Tibial nerve (tissue), 4 donors: ENCODE measurements at regions not wholly inside any gene's neighbourhood (a gene's known extent, or its start where the extent isn't known, plus 50 kb on each side); places are given as distances from the start of the nearest gene placed in this dataset.

Source experiments
- EP300 ChIP-seq, 2 donors: sonication (generic); formaldehyde crosslinking; IDR thresholded peaks; one replicate each; pipeline ENCODE4 v1.6.1; 2017; ENCODE audit warnings: antibody characterized with exemption in 2 of 2, mild to moderate bottlenecking in 1 of 2
- POLR2A ChIP-seq, 2 donors: fragments of 450-650 bp; IDR thresholded peaks; one replicate each; pipeline ENCODE4 v1.6.1; 2017; ENCODE audit warnings: antibody characterized with exemption in 2 of 2, mild to moderate bottlenecking in 2 of 2, moderate library complexity in 2 of 2
- TF ChIP-seq, protein P1 (sequence below), 5 experiments: fragments of 200-600 bp in 3 of 5; fragments of 450-650 bp in 2 of 5; sonication (generic) in 3 of 5; IDR thresholded peaks; one replicate each; pipeline ENCODE4 v1.5.1; 2016 to 2019; ENCODE audit warnings: antibody characterized with exemption in 5 of 5, mild to moderate bottlenecking in 3 of 5, moderate library complexity in 2 of 5

DNA sequence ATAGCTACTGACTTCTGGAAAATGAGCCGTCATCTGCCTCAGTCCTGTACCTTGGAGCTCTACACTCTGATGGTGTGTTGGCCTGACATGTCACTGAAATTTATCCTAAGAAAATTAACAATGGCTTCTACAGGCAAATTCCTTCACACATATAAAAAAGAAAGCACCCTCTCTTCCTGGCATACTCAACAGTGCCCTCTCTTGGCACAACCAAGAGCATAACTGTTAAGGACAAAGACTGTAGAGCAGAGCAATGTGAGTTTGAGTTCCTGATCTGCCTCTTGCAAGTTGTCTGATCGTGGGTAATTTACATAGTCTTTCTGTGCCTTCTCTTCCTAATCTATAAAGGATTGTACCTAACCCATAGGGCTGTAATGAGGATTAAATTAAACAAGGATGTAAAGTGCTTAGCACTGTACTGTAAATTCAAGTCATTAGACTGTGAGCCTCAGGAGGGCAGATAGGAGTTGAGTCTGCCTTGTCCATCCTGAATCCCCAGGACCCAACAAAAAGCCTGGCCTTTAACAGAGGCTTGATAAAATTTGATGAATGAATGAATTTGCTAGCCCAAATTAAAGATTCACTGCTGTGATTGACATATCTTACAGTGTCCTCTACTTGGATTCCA is 83.5 kb downstream of the SYF2 start:
- TF ChIP-seq, protein P1, sequence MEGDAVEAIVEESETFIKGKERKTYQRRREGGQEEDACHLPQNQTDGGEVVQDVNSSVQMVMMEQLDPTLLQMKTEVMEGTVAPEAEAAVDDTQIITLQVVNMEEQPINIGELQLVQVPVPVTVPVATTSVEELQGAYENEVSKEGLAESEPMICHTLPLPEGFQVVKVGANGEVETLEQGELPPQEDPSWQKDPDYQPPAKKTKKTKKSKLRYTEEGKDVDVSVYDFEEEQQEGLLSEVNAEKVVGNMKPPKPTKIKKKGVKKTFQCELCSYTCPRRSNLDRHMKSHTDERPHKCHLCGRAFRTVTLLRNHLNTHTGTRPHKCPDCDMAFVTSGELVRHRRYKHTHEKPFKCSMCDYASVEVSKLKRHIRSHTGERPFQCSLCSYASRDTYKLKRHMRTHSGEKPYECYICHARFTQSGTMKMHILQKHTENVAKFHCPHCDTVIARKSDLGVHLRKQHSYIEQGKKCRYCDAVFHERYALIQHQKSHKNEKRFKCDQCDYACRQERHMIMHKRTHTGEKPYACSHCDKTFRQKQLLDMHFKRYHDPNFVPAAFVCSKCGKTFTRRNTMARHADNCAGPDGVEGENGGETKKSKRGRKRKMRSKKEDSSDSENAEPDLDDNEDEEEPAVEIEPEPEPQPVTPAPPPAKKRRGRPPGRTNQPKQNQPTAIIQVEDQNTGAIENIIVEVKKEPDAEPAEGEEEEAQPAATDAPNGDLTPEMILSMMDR (IDR thresholded peaks at IDR 0.05), result no peak
- TF ChIP-seq POLR2A (IDR thresholded peaks at IDR 0.05) (no peak), EP300 (IDR thresholded peaks at IDR 0.05) (no peak)
